ENCODE measurements at regions not wholly inside any gene's neighbourhood (a gene's known extent, or its start where the extent isn't known, plus 50 kb on each side); places are given as distances from the start of the nearest gene placed in this dataset.

DNA sequence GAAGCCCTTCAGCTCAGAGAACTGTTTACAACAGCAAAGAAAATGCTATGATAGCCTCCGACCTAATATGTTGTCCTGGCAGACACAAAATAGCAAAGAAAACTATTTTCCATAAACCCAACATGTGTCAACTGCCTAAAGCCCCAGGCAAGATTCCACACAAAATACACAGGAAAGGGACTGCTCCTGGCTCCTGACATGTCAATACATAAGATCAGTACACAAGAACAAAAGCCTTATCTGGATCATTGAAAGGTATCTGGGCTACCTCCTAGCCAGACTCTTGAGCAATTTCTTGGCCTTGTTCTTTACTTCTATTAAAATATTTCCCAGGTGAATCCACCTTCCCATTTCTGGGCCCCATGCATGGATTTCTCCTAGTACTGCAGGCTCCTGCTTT is 242.3 kb upstream of the GRIP1 start:
- Histone ChIP-seq H3K9ac (ENCODE audit: low read depth, low read length, poor library complexity) (no peak overlapping the region), H4K8ac (ENCODE audit: low read depth, low read length) (no peak overlapping the region), H2BK15ac (ENCODE audit: low read length) (no peak overlapping the region), H2AFZ (ENCODE audit: low read length) (no peak overlapping the region), H3K36me3 (replicated peaks in 1 of 2; ENCODE audit: control insufficient read depth in 2 of 2, insufficient read depth in 2 of 2, low read length in 2 of 2) (no peaks in the 10 kb centered on the region), H4K91ac (ENCODE audit: low read depth, low read length, poor library complexity) (no peak overlapping the region), H3K4ac (ENCODE audit: low read length) (no peak overlapping the region), H3K27me3 (ENCODE audit: control insufficient read depth in 3 of 3, insufficient read depth in 3 of 3, low read depth in 1 of 3, low read length in 3 of 3) (no peaks in the 10 kb centered on the region), H3K9me3 (replicated peaks in 1 of 2; ENCODE audit: control insufficient read depth in 2 of 2, insufficient read depth in 1 of 2, low read depth in 1 of 2, low read length in 2 of 2) (no peaks in the 10 kb centered on the region), H3K79me1 (ENCODE audit: low read depth, low read length) (no peaks in the 10 kb centered on the region), H2BK12ac (ENCODE audit: low read length) (no peak overlapping the region), H2BK5ac (ENCODE audit: low read length) (no peak overlapping the region), H3K4me2 (ENCODE audit: insufficient read depth, low read length, poor library complexity, severe bottlenecking) (no peak overlapping the region), H3K4me1 (ENCODE audit: control insufficient read depth in 2 of 2, insufficient read depth in 1 of 2, low read depth in 1 of 2, low read length in 2 of 2) (peaks cover 2% of the 10 kb centered on the region in 2 donors), H2BK120ac (ENCODE audit: low read depth, low read length) (no peak overlapping the region), H3K4me3 (ENCODE audit: low read length in 2 of 2) (no peak overlapping the region), H3K18ac (ENCODE audit: low read length) (no peak overlapping the region), H3K23ac (ENCODE audit: low read depth, low read length, poor library complexity) (no peak overlapping the region), H3K27ac (replicated peaks; ENCODE audit: low read length) (no peak overlapping the region), H3K14ac (ENCODE audit: low read length) (no peak overlapping the region), H2AK5ac (ENCODE audit: low read depth, low read length) (no peak overlapping the region)
- DNase-seq (ENCODE audit: low spot score), result no peak
- no CpG with 5 or more reads among the region's 1 CpG for WGBS, 2 donors (ENCODE audit: extremely low coverage in 2 of 2, insufficient read length in 2 of 2, insufficient replicate concordance in 1 of 2)

DNA sequence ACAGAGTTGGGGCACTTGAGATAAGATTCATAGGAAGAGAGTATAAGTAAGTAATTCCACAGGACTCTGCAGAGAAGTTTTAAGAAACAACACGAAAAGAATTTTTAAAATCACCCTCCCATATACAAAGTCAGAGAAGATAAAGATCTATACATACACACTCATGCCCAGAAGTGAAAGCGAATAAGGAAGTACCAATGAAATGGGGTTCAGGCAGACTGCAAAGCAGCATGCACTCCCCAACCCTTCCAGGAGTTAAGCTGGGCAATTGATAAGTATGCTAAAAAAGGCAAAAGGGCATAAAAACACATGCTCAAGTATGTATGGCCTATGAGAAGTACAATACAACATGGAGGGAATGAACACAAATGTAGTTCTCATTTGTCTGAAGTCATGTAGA is 246.2 kb upstream of the GRIP1 start:
- Histone ChIP-seq H3K79me1 (ENCODE audit: low read depth, low read length) (no peaks in the 10 kb centered on the region), H2BK120ac (ENCODE audit: low read depth, low read length) (no peak overlapping the region), H3K9me3 (replicated peaks in 1 of 2; ENCODE audit: control insufficient read depth in 2 of 2, insufficient read depth in 1 of 2, low read depth in 1 of 2, low read length in 2 of 2) (no peaks in the 10 kb centered on the region), H3K4me1 (ENCODE audit: control insufficient read depth in 2 of 2, insufficient read depth in 1 of 2, low read depth in 1 of 2, low read length in 2 of 2) (peaks cover 0 to 3% of the 10 kb centered on the region in 2 donors), H4K91ac (ENCODE audit: low read depth, low read length, poor library complexity) (no peak overlapping the region), H2BK15ac (ENCODE audit: low read length) (no peak overlapping the region), H4K8ac (ENCODE audit: low read depth, low read length) (no peak overlapping the region), H3K18ac (ENCODE audit: low read length) (no peak overlapping the region), H3K4ac (ENCODE audit: low read length) (no peak overlapping the region), H2AK5ac (ENCODE audit: low read depth, low read length) (no peak overlapping the region), H2BK12ac (ENCODE audit: low read length) (no peak overlapping the region), H3K4me2 (ENCODE audit: insufficient read depth, low read length, poor library complexity, severe bottlenecking) (no peak overlapping the region), H3K36me3 (replicated peaks in 1 of 2; ENCODE audit: control insufficient read depth in 2 of 2, insufficient read depth in 2 of 2, low read length in 2 of 2) (no peaks in the 10 kb centered on the region), H3K4me3 (ENCODE audit: low read length in 2 of 2) (no peak overlapping the region), H3K27ac (replicated peaks; ENCODE audit: low read length) (no peak overlapping the region), H2AFZ (ENCODE audit: low read length) (no peak overlapping the region), H3K9ac (ENCODE audit: low read depth, low read length, poor library complexity) (no peak overlapping the region), H3K14ac (ENCODE audit: low read length) (no peak overlapping the region), H3K27me3 (ENCODE audit: control insufficient read depth in 3 of 3, insufficient read depth in 3 of 3, low read depth in 1 of 3, low read length in 3 of 3) (no peaks in the 10 kb centered on the region), H3K23ac (ENCODE audit: low read depth, low read length, poor library complexity) (no peak overlapping the region), H2BK5ac (ENCODE audit: low read length) (no peak overlapping the region)
- no CpG with 5 or more reads among the region's 2 CpGs for WGBS, 2 donors (ENCODE audit: extremely low coverage in 2 of 2, insufficient read length in 2 of 2, insufficient replicate concordance in 1 of 2)
- DNase-seq (ENCODE audit: low spot score), result no peak

DNA sequence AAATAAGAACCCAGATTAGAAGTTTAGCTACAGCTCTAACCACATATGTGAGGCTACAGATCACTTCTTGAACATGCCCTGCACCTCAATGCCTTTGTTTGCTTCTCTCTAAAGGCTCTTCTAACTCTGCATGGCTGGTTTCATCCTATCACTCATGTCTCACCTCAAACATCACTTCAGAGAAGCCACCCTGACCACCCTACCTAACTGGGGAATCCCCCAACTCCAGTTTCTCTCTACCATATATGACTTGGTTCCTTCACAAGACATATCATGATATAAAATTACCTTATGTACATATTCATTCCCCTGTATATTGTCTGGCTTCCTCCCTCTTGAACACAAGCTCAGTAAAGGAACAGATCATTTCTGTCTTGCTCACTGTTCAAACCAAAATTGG is 250.2 kb upstream of the GRIP1 start:
- Histone ChIP-seq H3K18ac (ENCODE audit: low read length) (no peak overlapping the region), H4K91ac (ENCODE audit: low read depth, low read length, poor library complexity) (no peak overlapping the region), H4K8ac (ENCODE audit: low read depth, low read length) (no peak overlapping the region), H3K27ac (replicated peaks; ENCODE audit: low read length) (no peak overlapping the region), H3K14ac (ENCODE audit: low read length) (no peak overlapping the region), H3K4me1 (ENCODE audit: control insufficient read depth in 2 of 2, insufficient read depth in 1 of 2, low read depth in 1 of 2, low read length in 2 of 2) (peaks cover 2 to 3% of the 10 kb centered on the region in 2 donors), H2AFZ (ENCODE audit: low read length) (no peak overlapping the region), H3K23ac (ENCODE audit: low read depth, low read length, poor library complexity) (no peak overlapping the region), H2AK5ac (ENCODE audit: low read depth, low read length) (no peak overlapping the region), H3K4me2 (ENCODE audit: insufficient read depth, low read length, poor library complexity, severe bottlenecking) (no peak overlapping the region), H2BK5ac (ENCODE audit: low read length) (no peak overlapping the region), H3K36me3 (replicated peaks in 1 of 2; ENCODE audit: control insufficient read depth in 2 of 2, insufficient read depth in 2 of 2, low read length in 2 of 2) (no peaks in the 10 kb centered on the region), H2BK12ac (ENCODE audit: low read length) (no peak overlapping the region), H3K4ac (ENCODE audit: low read length) (no peak overlapping the region), H3K4me3 (ENCODE audit: low read length in 2 of 2) (no peak overlapping the region), H2BK120ac (ENCODE audit: low read depth, low read length) (no peak overlapping the region), H3K79me1 (ENCODE audit: low read depth, low read length) (no peaks in the 10 kb centered on the region), H3K9ac (ENCODE audit: low read depth, low read length, poor library complexity) (no peak overlapping the region), H2BK15ac (ENCODE audit: low read length) (no peak overlapping the region), H3K9me3 (replicated peaks in 1 of 2; ENCODE audit: control insufficient read depth in 2 of 2, insufficient read depth in 1 of 2, low read depth in 1 of 2, low read length in 2 of 2) (no peaks in the 10 kb centered on the region), H3K27me3 (ENCODE audit: control insufficient read depth in 3 of 3, insufficient read depth in 3 of 3, low read depth in 1 of 3, low read length in 3 of 3) (no peaks in the 10 kb centered on the region)
- DNase-seq (ENCODE audit: low spot score), result no peak

DNA sequence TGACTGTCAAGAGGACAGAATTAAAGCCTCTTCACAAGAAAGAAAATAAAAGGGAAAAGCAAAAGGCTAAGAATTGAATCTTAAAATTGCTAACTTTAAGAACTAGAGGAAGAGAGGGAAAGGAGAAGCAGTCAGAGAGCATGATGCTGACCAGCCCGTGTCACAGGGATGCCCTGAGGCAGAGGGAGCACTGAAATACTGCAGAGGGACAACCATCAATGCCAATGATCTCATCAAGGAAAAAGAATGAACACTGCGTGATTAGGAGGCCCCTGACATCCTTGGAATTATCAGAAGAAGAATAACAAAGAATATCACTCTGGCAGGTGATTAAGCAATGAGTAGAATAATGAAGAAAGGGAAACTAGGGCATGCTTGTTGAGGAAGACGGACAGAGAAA is 252.2 kb upstream of the GRIP1 start:
- Histone ChIP-seq H2BK5ac (ENCODE audit: low read length) (no peak overlapping the region), H2BK15ac (ENCODE audit: low read length) (no peak overlapping the region), H3K18ac (ENCODE audit: low read length) (no peak overlapping the region), H3K27me3 (ENCODE audit: control insufficient read depth in 3 of 3, insufficient read depth in 3 of 3, low read depth in 1 of 3, low read length in 3 of 3) (no peaks in the 10 kb centered on the region), H3K4me3 (ENCODE audit: low read length in 2 of 2) (no peak overlapping the region), H3K14ac (ENCODE audit: low read length) (no peak overlapping the region), H3K4me1 (ENCODE audit: control insufficient read depth in 2 of 2, insufficient read depth in 1 of 2, low read depth in 1 of 2, low read length in 2 of 2) (peaks cover 2 to 3% of the 10 kb centered on the region in 2 donors), H2BK12ac (ENCODE audit: low read length) (no peak overlapping the region), H3K79me1 (ENCODE audit: low read depth, low read length) (no peaks in the 10 kb centered on the region), H3K23ac (ENCODE audit: low read depth, low read length, poor library complexity) (no peak overlapping the region), H3K27ac (replicated peaks; ENCODE audit: low read length) (no peak overlapping the region), H4K91ac (ENCODE audit: low read depth, low read length, poor library complexity) (no peak overlapping the region), H2BK120ac (ENCODE audit: low read depth, low read length) (no peak overlapping the region), H2AK5ac (ENCODE audit: low read depth, low read length) (no peak overlapping the region), H4K8ac (ENCODE audit: low read depth, low read length) (no peak overlapping the region), H3K4ac (ENCODE audit: low read length) (no peak overlapping the region), H3K36me3 (replicated peaks in 1 of 2; ENCODE audit: control insufficient read depth in 2 of 2, insufficient read depth in 2 of 2, low read length in 2 of 2) (no peaks in the 10 kb centered on the region), H3K9me3 (replicated peaks in 1 of 2; ENCODE audit: control insufficient read depth in 2 of 2, insufficient read depth in 1 of 2, low read depth in 1 of 2, low read length in 2 of 2) (no peaks in the 10 kb centered on the region), H2AFZ (ENCODE audit: low read length) (no peak overlapping the region), H3K9ac (ENCODE audit: low read depth, low read length, poor library complexity) (no peak overlapping the region), H3K4me2 (ENCODE audit: insufficient read depth, low read length, poor library complexity, severe bottlenecking) (no peak overlapping the region)
- no peak for DNase-seq (ENCODE audit: low spot score)
- no CpG with 5 or more reads among the region's 3 CpGs for WGBS, 2 donors (ENCODE audit: extremely low coverage in 2 of 2, insufficient read length in 2 of 2, insufficient replicate concordance in 1 of 2)

Measured in neuronal stem cell (in vitro differentiated cells).